ENCODE measurements at regions not wholly inside any gene's neighbourhood (a gene's known extent, or its start where the extent isn't known, plus 50 kb on each side); places are given as distances from the start of the nearest gene placed in this dataset.
A peak's percentile ranks its signal among the peaks of the same experiment; 100 is the strongest.

- Histone ChIP-seq H3K4me1 (peaks cover 15% of the 10 kb centered on the region), H3K4me3 (no peak overlapping the region), H3K4me2 (peak overlapping the region; percentile 21; the same call in 2 of the 3 replicates), H3K9me3 (no peaks in the 10 kb centered on the region), H3K27ac (peak overlapping the region; percentile 38 to 68; a peak in 5 of 6 replicates)
- TF ChIP-seq PHF8 (IDR thresholded peaks at IDR 0.05; ENCODE audit: borderline replicate concordance, low read depth) (no peak), RNF2 (IDR thresholded peaks at IDR 0.05; ENCODE audit: borderline replicate concordance, low read depth) (no peak), EHMT2 (IDR thresholded peaks at IDR 0.05; ENCODE audit: low read depth) (no peak)
- no peak for ATAC-seq
- 70% methylated on average over 5 of the region's 5 CpGs for WGBS (ENCODE audit: missing lambda C conversion rate)
- ChIA-PET POLR2A (no interaction called here), CTCF (interaction anchor here (0.9 to 2.3 kb wide), 2 partner anchors 11 to 13 kb away, joined by 3 to 13 read pairs; no protein-coding TSS in a partner anchor)
- DNase-seq (ENCODE audit: low read depth in 1 of 2, low spot score in 1 of 2) = no peak
- FAIRE-seq = no peak
Observed at GRCh38 chr14:25122211-25122610, 72.3 kb upstream of the STXBP6 start.

- TF ChIP-seq MYC (IDR thresholded peaks at IDR 0.05; ENCODE audit: borderline replicate concordance, low read length) (no peak), KDM1A (IDR thresholded peaks at IDR 0.05; ENCODE audit: low read depth) (no peak), FOSL2 (IDR thresholded peaks at IDR 0.05) (no peak), FOSL2 (CRISPR knock-in tag; IDR thresholded peaks at IDR 0.05) (no peak), REST (IDR thresholded peaks at IDR 0.05) (no peak), HOXB5 (CRISPR knock-in tag; IDR thresholded peaks at IDR 0.05) (no peak), CHD4 (IDR thresholded peaks at IDR 0.05; ENCODE audit: borderline replicate concordance) (no peak), EHMT2 (IDR thresholded peaks at IDR 0.05; ENCODE audit: low read depth) (no peak), NFE2L2 (conservative IDR thresholded peaks at IDR 0.05; ENCODE audit: low read length) (peak; percentile 96), RAD21 (conservative IDR thresholded peaks at IDR 0.05 in 1 of 2, IDR thresholded peaks at IDR 0.05 in 1 of 2) (no peak), HES2 (IDR thresholded peaks at IDR 0.05) (no peak), HOXA7 (CRISPR knock-in tag; IDR thresholded peaks at IDR 0.05) (no peak), MAFK (IDR thresholded peaks at IDR 0.05; ENCODE audit: partially characterized antibody) (peak; percentile 99), RNF2 (IDR thresholded peaks at IDR 0.05; ENCODE audit: borderline replicate concordance, low read depth) (no peak)
- Histone ChIP-seq H3K9me3 (no peaks in the 10 kb centered on the region), H3K4me2 (peak overlapping the region; percentile 21; the same call in 2 of the 3 replicates), H3K4me1 (peaks cover 15% of the 10 kb centered on the region), H3K4me3 (no peak overlapping the region), H3K27ac (peak overlapping the region; percentile 38 to 68; a peak in 4 of 6 replicates)
- FAIRE-seq (no peak), ATAC-seq (peak; percentile 75 to 80; a peak in 5 of 6 replicates), DNase-seq (ENCODE audit: low read depth in 1 of 2, low spot score in 1 of 2) (peak in 1 of 2 experiments; percentile 53)
- CTCF ChIA-PET = interaction anchor here (1.4 to 2.3 kb wide), 2 partner anchors 11 to 12 kb away, joined by 7 to 13 read pairs; no protein-coding TSS in a partner anchor
- WGBS (ENCODE audit: missing lambda C conversion rate) = 32% methylated on average over 3 of the region's 3 CpGs
- POLR2A ChIA-PET = no interaction called here
Observed at GRCh38 chr14:25121337-25122129, 71.6 kb upstream of the STXBP6 start.

GRCh38 chr14:25120261-25120660 is 70.3 kb upstream of the STXBP6 start:
- DNase-seq (ENCODE audit: low read depth in 1 of 2, low spot score in 1 of 2) = no peak
- H3K9me3 ChIP-seq = no peaks in the 10 kb centered on the region
- no peak overlapping the region for H3K27ac ChIP-seq
- ChIA-PET POLR2A (no interaction called here), CTCF (interaction anchor here (1.4 kb wide), 1 partner anchor 12 kb away, joined by 7 read pairs; no protein-coding TSS in a partner anchor)
- no peak overlapping the region for H3K4me2 ChIP-seq
- ATAC-seq = no peak
- H3K4me1 ChIP-seq = peaks cover 15% of the 10 kb centered on the region
- TF ChIP-seq RAD21 (conservative IDR thresholded peaks at IDR 0.05 in 1 of 2, IDR thresholded peaks at IDR 0.05 in 1 of 2) = no peak
- no peak for TF ChIP-seq USF2 (IDR thresholded peaks at IDR 0.05)
- no peak for TF ChIP-seq NPAS2 (CRISPR knock-in tag; IDR thresholded peaks at IDR 0.05; ENCODE audit: borderline replicate concordance)
- TF ChIP-seq PHF8 (IDR thresholded peaks at IDR 0.05; ENCODE audit: borderline replicate concordance, low read depth) = no peak
- FAIRE-seq = no peak
- H3K4me3 ChIP-seq = no peak overlapping the region
- 46% methylated on average over 3 of the region's 3 CpGs for WGBS (ENCODE audit: missing lambda C conversion rate)
